Omental fat pad (tissue), 3 donors: ENCODE measurements at regions not wholly inside any gene's neighbourhood (a gene's known extent, or its start where the extent isn't known, plus 50 kb on each side); places are given as distances from the start of the nearest gene placed in this dataset.

ENCODE experiments used
- ATAC-seq: fragments of 150-250 bp; one replicate; pipeline ENCODE4 v1.9.1; 2016; ENCODE audit warnings: mild to moderate bottlenecking, moderate library complexity; ENCODE audit not compliant: low FRiP score
- DNase-seq: peaks from one replicate; pipeline ENCODE4 v3.0.0-alpha.2; 2019; ENCODE audit warnings: low spot score
- CTCF ChIP-seq, 3 donors: fragments of 450-650 bp; IDR thresholded peaks; one replicate each; pipeline ENCODE4 v1.5.1; 2016 to 2017; ENCODE audit warnings: antibody characterized with exemption in 3 of 3, mild to moderate bottlenecking in 3 of 3, moderate library complexity in 2 of 3

GRCh38 chr10:113239566-113240350 is 289.7 kb downstream of the TCF7L2 start:
- DNase-seq, result no peak
- TF ChIP-seq CTCF (IDR thresholded peaks at IDR 0.05), result no peak
- no peak for ATAC-seq

GRCh38 chr10:113240736-113241135 is 290.7 kb downstream of the TCF7L2 start:
- no peak for TF ChIP-seq CTCF (IDR thresholded peaks at IDR 0.05)
- DNase-seq, result no peak
- ATAC-seq, result no peak

GRCh38 chr10:113241599-113242360 is 291.7 kb downstream of the TCF7L2 start:
- ATAC-seq, result no peak
- DNase-seq, result no peak
- no peak for TF ChIP-seq CTCF (IDR thresholded peaks at IDR 0.05)

- TF ChIP-seq CTCF (IDR thresholded peaks at IDR 0.05), result no peak
- DNase-seq, result no peak
- ATAC-seq, result no peak
Observed at GRCh38 chr10:113243311-113243710, 293.3 kb downstream of the TCF7L2 start.

DNA sequence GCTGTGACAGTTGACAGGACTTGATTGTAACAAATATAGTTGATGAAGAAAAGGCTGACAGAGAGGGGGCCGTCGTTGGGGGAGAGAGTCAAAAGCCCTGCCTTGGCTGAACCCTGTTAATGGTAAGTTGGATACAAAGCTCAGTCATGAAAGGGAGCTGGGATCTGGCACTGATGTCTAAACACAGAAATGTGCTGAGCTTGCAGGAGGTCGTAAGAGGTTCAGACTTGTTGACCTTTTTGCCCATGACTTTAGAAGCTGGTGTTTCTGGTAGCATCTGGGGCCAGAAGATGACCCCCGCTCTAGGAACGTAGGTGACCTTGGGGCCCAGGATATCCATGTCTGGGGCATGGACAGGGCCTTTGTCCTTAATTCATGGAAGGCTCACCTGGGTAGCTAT is 294.7 kb downstream of the TCF7L2 start:
- no peak for TF ChIP-seq CTCF (IDR thresholded peaks at IDR 0.05)
- ATAC-seq (no peak), DNase-seq (no peak)

- DNase-seq, result no peak
- TF ChIP-seq CTCF (IDR thresholded peaks at IDR 0.05), result no peak
- no peak for ATAC-seq
Observed at GRCh38 chr10:113245286-113245685, 295.2 kb downstream of the TCF7L2 start.

DNA sequence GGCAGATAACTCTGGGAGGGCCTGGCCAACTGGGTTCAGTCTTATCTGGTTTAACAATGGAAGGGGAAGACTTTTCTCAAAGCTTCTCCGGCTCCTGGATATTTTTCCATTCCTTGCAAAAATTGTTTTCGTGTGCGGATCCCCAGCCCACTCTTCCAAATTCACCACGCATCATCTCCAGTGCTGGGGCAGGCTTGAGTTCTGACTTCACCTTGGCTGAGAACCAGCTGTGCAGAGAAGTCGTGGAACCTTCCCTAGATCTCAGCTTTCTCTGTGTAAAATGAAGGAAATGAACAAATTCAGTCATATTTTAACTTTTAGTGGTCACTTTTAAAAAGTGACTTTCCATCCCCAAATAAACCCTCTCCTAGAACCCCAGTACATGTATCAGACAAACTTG is 297.0 kb downstream of the TCF7L2 start:
- DNase-seq (no peak), ATAC-seq (no peak)
- TF ChIP-seq CTCF (IDR thresholded peaks at IDR 0.05), result no peak
